Nephron progenitor cell (in vitro differentiated cells): ENCODE measurements at regions not wholly inside any gene's neighbourhood (a gene's known extent, or its start where the extent isn't known, plus 50 kb on each side); places are given as distances from the start of the nearest gene placed in this dataset.

Source experiments
- DNase-seq: peaks from one replicate; pipeline ENCODE4 v3.0.0; 2021
- H3K27ac Mint-ChIP-seq: 2 replicates; pipeline ENCODE4 v1.8.0; 2021; ENCODE audit warnings: mild to moderate bottlenecking, moderate library complexity, mixed read lengths
- H3K27me3 Mint-ChIP-seq: 2 replicates; pipeline ENCODE4 v1.8.0; 2021; ENCODE audit warnings: mild to moderate bottlenecking, low read depth, mixed read lengths; ENCODE audit not compliant: poor library complexity
- H3K36me3 Mint-ChIP-seq: 2 replicates; pipeline ENCODE4 v1.8.0; 2021; ENCODE audit warnings: low read depth, mixed read lengths
- H3K4me1 Mint-ChIP-seq: 2 replicates; pipeline ENCODE4 v1.8.0; 2021; ENCODE audit warnings: mixed read lengths
- H3K4me3 Mint-ChIP-seq: 2 replicates; pipeline ENCODE4 v1.8.0; 2021; ENCODE audit warnings: mild to moderate bottlenecking, moderate library complexity, mixed read lengths
- H3K9me3 Mint-ChIP-seq: 2 replicates; pipeline ENCODE4 v1.8.0; 2021; ENCODE audit warnings: mild to moderate bottlenecking, moderate library complexity, mixed read lengths
- TF ChIP-seq, protein P1 (sequence below): fragments of 200-600 bp; sonication (generic); IDR thresholded peaks from 2 replicates; pipeline ENCODE4 v1.5.0; 2021; ENCODE audit warnings: antibody characterized with exemption

DNA sequence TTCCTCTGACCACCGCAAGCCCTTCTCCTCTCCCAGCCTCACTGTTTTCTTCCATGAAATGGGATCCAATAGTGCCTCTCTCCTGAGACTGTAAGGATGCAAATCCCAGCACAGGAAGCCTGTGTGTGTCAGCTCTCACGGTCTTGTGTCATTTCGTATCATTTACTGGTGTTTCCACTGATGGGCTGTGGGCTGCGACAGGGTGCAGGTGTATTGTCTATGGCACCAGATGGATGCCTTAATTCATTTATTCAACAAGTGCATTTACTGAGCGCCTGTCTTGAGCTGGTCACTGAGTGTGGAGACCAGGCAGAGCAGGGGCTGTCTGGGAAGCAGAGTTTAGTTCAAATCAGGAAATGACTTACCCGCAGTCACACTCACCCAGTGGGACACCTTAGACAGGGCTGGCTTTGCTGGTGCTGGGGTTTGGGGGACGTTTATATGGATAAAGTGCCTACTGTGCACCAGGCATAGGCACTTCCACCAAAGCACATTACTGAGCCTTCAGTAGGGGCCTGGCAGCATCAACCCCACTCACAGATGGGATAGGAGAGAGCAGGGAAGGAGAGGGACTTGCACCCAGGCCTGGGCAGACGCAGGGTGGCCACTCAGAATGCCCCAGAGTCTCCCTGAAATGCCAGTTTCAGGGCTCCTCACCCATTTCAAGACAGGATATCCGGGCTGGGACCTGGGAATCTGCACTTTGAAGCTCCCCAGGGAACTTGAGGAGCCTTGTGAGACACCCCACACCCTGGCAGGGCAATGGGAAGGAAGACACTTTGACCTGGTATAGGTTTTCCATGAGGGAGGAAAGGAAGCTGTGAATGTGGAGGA is 398.9 kb downstream of the MATN1 start:
- no peaks in the 10 kb centered on the region for H3K36me3 Mint-ChIP-seq
- TF ChIP-seq, protein P1, sequence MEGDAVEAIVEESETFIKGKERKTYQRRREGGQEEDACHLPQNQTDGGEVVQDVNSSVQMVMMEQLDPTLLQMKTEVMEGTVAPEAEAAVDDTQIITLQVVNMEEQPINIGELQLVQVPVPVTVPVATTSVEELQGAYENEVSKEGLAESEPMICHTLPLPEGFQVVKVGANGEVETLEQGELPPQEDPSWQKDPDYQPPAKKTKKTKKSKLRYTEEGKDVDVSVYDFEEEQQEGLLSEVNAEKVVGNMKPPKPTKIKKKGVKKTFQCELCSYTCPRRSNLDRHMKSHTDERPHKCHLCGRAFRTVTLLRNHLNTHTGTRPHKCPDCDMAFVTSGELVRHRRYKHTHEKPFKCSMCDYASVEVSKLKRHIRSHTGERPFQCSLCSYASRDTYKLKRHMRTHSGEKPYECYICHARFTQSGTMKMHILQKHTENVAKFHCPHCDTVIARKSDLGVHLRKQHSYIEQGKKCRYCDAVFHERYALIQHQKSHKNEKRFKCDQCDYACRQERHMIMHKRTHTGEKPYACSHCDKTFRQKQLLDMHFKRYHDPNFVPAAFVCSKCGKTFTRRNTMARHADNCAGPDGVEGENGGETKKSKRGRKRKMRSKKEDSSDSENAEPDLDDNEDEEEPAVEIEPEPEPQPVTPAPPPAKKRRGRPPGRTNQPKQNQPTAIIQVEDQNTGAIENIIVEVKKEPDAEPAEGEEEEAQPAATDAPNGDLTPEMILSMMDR: no peak
- H3K4me3 Mint-ChIP-seq: no peak overlapping the region
- peaks cover 25% of the 10 kb centered on the region for H3K4me1 Mint-ChIP-seq
- no peak overlapping the region for H3K27ac Mint-ChIP-seq
- H3K27me3 Mint-ChIP-seq: peaks cover 15% of the 10 kb centered on the region
- no peaks in the 10 kb centered on the region for H3K9me3 Mint-ChIP-seq
- DNase-seq: no peak

DNA sequence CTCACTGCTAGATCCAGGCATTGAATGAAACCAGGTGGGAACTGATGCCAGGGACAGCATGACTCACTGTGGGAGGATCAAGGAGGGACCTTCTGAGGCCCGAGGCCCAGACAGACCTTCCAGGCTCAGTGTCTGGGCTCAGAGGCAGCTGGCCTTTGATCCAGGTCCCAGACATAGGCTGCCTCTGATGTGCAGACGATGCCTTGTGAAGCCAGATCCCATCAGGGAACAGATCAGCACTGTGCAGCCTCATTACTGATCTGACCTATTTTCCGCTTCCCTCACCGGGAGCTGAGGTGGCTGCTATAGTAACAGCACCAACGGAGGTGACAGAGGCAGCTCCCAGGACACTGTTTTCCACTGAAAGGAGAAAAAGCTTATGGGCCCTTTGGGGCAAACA is 399.5 kb downstream of the MATN1 start:
- Mint-ChIP-seq H3K4me1 (peaks cover 25% of the 10 kb centered on the region), H3K4me3 (no peak overlapping the region), H3K27ac (no peak overlapping the region), H3K9me3 (no peaks in the 10 kb centered on the region), H3K27me3 (peaks cover 17% of the 10 kb centered on the region), H3K36me3 (no peaks in the 10 kb centered on the region)
- DNase-seq: no peak
- TF ChIP-seq, protein P1: no peak

DNA sequence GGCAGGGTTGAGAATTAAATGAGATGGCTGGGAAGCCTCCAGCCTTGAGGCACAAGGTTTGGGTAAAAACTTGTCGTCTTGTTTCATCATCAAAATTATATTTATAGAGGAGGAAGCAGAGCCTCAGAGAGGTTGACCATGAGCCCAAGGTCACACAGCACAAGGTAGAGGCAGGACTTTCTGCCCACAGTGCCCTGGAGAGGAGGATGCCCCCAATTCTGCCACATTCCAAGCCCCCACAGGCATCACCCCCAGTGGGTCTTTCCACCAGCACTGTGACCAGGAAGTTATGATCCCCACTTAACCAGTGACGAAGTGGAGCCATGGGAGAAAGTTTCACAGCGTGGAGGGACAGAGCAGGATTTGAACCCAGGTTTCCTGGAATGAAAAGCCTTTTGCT is 400.0 kb downstream of the MATN1 start:
- no peak overlapping the region for H3K4me3 Mint-ChIP-seq
- H3K4me1 Mint-ChIP-seq: peaks cover 25% of the 10 kb centered on the region
- no peaks in the 10 kb centered on the region for H3K36me3 Mint-ChIP-seq

GRCh38 chr1:30322859-30323257 is 400.5 kb downstream of the MATN1 start:
- no peak overlapping the region for H3K4me3 Mint-ChIP-seq
- H3K36me3 Mint-ChIP-seq: no peaks in the 10 kb centered on the region
- H3K9me3 Mint-ChIP-seq: no peaks in the 10 kb centered on the region
- TF ChIP-seq, protein P1: no peak
- peaks cover 12% of the 10 kb centered on the region for H3K27me3 Mint-ChIP-seq
- no peak for DNase-seq
- peaks cover 26% of the 10 kb centered on the region for H3K4me1 Mint-ChIP-seq
- H3K27ac Mint-ChIP-seq: no peak overlapping the region

More for the DNA sequence above, 400.0 kb downstream of the MATN1 start:
- Mint-ChIP-seq H3K27me3 (peaks cover 15% of the 10 kb centered on the region), H3K27ac (no peak overlapping the region), H3K9me3 (no peaks in the 10 kb centered on the region)
- TF ChIP-seq, protein P1: no peak
- DNase-seq: no peak

DNA sequence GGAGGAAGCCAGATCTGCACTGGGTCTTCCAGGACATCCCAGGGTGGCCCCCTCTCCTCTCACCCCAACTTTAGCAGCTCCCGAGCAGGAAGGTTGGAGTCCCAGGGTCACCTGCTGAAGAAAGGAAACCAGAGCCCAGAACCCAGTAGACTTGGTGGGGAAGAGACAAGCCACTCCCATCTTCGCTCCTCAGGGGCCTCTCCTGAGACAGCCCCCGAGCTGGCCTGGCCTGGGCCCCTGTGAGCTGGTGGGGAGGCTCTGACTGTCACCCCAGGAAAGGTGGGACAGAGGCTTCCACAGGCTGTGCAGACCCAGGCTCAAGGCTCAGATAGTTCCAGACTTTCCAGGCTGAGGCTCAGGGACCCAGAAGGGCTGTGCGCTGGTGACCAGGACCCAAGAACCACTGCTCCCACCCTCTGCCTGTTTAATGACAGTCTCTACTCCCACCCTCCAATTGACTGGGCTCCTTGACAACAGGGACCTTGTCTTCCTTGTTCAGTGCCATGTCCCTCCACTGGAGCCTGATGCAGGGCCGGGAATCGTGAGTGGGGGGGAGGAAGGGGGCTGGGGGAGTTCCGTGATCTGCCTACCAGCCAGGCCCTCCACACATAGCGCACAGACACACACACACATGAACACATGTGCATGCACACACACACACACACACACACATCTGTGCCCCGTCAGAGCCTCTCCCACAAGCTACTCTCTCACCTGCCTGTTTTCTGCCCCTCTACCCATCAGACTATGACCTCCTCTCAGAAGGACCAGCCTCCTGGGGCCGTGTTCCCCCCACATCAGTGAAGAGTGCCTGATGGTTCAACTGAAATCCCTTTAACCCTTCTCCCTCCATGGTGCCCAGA is 401.2 kb downstream of the MATN1 start:
- Mint-ChIP-seq H3K9me3 (no peaks in the 10 kb centered on the region), H3K36me3 (no peaks in the 10 kb centered on the region), H3K4me1 (peaks cover 32% of the 10 kb centered on the region), H3K4me3 (no peak overlapping the region), H3K27me3 (peaks cover 9% of the 10 kb centered on the region), H3K27ac (no peak overlapping the region)
- TF ChIP-seq, protein P1: no peak
- no peak for DNase-seq
